GF-D8 (cell line): ENCODE measurements at regions not wholly inside any gene's neighbourhood (a gene's known extent, or its start where the extent isn't known, plus 50 kb on each side); places are given as distances from the start of the nearest gene placed in this dataset.
"Not testable (repeated sequence)": the region's sequence is repeated elsewhere in the genome, so short reads cannot be mapped to it uniquely, and the experiment has no call there.

ENCODE experiments used
- DNase-seq: peaks from one replicate; lab custom pipeline; 2025; lab: John Stamatoyannopoulos, UW

DNA sequence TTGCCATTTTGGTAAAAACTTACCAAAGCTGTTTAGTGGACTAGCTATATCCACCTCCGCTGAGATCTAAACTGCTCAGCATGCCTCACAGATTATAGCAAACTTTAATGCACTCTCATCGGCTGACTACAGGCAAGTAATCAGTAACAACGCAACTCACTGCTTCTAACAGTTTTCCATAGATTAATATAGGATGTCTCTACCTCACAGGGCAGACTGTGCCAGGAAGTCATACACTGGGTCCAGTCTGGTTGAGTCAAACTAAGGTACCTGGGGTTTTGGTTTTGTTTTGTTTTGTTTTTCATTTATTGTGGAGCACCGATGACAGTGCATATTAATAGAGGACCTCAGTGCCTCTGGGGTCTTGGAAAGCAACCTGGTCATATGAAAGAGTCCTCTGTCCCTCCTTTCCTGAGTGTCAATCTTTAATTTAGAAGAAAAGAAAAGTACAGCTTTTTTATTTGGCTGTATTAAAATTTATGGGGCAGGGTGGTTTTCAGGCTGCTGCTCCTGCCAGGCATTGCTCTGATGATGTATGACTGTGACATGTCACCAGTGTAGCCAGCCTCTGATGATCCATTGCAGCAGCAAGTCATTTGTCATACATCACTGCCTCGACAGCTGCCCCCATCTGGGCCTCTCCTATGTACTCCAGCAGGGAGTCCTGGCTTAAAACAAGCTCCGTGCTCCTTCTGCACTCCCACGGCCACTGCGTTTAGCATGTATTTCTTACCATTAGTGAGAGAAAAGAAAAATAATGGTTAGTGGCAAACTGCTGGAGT lies 854.1 kb downstream of the KCNJ2 start:
- no peak for DNase-seq

DNA sequence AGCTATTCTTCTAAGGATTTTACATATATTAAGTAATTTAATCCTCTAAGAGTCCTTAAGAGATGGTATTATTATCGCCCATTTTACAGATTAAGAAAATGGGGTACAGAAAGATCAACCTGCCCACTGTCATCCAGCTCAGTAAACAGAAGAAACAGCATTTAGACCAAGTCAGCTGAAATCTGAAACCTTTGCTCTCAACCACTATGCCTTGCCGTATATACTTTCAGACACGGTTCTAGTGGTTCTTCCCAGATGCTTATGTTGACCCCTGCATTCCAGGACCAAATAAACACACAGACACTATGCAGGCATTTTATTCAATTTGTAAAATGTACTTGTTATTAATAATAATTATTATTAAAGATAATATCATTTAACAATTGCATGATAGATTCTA lies 854.8 kb downstream of the KCNJ2 start:
- DNase-seq, result no peak

DNA sequence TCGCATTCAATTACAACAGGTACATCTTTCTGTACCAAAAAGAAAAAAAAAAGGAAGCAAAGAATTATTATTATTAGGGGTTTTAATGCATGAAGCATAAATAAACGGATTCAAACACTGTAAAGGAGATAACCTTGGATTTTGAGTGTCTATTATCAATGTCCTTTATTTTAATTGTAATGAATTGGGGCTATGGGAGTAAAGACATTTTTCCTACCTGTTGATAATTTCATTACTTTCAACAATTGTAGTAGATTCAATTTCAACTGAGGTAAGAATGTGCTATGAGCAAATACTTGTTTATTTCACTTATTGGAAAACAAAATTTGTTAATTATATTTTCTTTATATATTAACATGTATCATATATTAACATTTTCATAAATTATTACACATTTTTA lies 855.6 kb downstream of the KCNJ2 start:
- no peak for DNase-seq

GRCh38 chr17:71029246-71029645 lies 859.9 kb downstream of the KCNJ2 start:
- no peak for DNase-seq

DNA sequence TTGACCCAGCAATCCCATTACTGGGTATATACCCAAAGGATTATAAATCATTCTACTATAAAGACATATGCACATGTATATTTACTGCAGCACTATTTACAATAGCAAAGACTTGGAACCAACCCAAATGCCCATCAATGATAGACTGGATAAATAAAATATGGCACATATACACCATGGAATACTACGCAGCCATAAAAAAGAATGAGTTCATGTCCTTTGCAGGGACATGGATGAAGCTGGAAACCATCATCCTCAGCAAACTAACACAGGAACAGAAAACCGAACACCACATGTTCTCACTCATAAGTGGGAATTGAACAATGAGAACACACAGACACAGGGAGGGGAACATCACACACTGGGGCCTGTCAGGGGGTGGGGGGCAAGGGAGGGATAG lies 862.0 kb downstream of the KCNJ2 start:
- DNase-seq, result not testable (repeated sequence)

DNA sequence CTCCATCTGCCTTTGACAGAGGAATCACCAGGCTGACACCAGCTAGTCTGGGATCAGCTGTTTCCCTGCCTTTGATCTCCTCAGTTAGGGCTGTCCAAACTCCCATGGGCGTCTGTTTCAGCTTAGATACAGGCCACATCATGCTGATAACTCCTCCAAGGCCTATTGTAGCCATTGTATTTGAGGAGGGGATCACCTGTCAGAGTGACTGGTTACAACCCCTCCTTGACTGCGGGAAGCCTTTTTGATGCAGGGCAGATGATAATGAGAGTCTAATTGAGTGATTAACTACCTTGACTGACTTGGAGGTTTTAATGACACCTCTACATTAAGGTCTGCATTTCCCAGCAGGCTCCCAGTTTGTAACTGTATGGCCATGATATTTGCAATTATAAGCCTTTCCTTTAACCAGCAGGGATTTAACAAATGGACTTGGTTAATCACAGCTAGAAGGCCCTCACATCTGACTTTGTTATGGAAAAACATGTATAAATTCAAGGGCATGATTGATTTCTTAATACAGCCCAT lies 863.5 kb downstream of the KCNJ2 start:
- no peak for DNase-seq

DNA sequence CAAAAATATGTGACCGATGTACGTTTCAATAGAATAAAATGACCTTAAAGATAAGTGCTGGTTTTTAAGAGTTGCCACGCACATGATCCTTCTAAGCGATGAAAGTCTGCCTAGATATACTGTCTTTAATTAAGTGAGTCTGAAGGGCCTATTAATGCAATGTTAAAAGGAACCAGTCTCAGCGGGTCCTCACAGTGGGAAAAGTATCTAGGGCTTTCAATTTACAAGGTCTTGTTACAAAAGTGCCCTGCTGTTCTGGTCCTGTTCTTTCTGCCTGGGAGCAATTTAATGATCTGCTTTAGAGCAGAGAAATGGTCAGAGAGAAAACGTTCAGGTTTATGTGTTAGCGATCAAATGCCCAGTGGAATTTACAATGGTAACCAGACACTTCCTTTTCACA lies 864.0 kb downstream of the KCNJ2 start:
- no peak for DNase-seq

DNA sequence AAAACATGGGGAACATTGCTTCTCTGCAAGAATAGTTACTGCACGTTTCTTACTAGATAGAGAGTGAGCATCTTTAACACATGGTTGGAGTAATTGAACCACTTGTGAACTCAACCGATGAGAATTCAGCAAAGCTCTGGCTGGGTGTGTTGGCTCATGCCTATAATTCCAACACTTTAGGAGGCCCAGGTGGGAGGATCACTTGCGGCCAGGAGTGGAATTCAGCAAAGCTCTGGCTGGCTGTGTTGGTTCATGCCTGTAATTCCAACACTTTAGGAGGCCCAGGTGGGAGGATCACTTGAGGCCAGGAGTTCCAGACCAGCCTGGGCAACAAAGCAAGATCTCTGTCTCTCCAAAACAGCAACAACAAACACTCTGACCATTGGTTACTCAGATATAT lies 865.9 kb downstream of the KCNJ2 start:
- DNase-seq, result no peak

DNA sequence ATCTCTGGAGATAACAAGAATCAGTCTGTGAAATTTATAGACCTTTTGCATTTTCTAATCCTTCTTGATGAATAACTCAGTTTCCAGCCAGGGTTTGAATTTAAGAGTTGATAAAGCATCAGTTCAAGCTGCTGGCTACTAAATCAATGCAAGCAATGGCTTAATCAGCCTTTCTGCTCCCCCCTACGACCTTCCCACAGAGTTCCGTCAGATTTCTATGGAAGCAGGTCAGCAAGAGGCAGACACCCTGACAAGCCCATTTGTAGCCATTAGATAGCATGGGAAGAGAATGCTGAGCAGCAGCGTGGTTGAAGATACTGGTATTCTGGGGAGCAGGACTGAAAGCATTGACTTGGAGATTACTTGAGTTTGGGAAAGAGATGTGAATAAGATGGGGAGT lies 868.1 kb downstream of the KCNJ2 start:
- no peak for DNase-seq

GRCh38 chr17:71039391-71039790 lies 870.1 kb downstream of the KCNJ2 start:
- DNase-seq, result no peak

DNA sequence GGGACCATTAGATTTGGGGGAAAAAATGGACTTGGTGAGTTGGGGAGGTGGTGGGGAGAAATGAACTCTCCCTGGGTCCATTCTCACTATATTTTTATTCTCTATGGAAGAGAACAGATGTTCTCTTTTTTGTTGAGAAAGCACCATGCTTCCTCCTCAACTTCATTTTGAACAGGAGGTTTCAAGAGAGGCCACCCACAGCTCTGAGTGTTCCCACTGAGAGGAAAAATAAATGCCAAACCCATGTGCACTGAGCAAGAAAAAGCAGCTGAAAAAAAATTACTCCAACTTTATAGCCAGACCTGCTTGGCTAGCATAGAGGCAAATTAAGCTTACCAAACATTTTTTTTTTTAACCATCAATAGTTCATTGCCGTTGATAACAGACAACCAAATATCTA lies 883.6 kb downstream of the KCNJ2 start:
- no peak for DNase-seq

DNA sequence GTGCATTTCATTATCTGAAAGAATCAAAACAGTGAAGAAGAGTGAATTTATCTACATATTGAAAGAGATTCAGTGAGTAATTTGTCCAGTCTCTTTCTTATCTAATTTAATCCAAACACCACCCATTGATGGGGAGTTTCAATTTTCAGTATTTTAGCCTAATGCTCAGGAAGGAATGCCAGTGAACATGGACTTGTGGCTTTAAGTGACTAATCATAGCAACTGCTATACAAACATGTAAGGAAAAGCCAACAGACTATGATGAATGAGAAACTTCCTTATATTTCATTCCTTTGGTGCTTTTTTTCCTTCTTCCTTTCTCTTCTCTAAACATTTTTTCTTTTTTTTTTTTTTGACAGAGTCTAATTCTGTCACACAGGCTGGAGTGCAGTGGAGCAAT lies 885.8 kb downstream of the KCNJ2 start:
- no peak for DNase-seq

GRCh38 chr17:71057448-71057847 lies 888.1 kb downstream of the KCNJ2 start:
- no peak for DNase-seq

- DNase-seq, result no peak
Measured at GRCh38 chr17:71057938-71058337, 888.6 kb downstream of the KCNJ2 start.

GRCh38 chr17:71063127-71063526 lies 893.8 kb downstream of the KCNJ2 start:
- DNase-seq, result no peak

DNA sequence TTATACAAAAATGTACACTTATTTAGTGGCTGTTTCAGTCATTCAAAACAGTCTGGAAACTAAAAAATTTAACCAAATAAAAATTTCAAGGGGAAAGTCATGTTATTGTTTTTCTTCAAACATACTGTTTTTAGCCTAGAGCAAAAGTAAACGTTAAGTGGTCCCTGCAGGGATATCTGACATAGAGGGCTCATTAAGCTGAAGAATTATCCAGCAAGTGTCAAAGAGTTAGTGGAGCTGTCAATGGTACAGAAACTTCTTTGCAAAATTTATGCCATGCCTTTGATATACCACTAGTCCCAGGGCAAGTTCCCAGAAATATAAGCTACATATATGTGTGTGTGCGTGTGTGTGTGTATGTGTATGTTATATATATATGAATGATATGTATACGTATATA lies 894.2 kb downstream of the KCNJ2 start:
- DNase-seq, result no peak

- no peak for DNase-seq
Measured at GRCh38 chr17:71067669-71068407, 898.5 kb downstream of the KCNJ2 start.

DNA sequence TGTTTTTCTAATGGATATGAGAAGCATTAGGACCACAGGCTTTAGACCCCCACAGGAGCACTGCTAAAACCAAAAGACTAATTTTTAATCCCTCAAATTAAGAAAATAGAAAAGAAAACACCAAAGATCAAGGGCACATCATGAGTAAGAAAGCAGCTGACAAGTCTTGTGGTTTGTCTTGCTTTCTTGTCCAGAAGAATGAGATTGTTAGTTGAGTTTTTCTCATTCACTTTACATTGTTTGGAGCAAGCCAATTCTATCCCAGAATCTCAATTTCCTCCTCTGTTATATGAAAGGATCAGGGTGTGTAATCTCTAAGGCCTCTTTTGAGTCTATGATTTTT lies 899.0 kb downstream of the KCNJ2 start:
- DNase-seq, result no peak

GRCh38 chr17:71071041-71071440 lies 901.7 kb downstream of the KCNJ2 start:
- no peak for DNase-seq

DNA sequence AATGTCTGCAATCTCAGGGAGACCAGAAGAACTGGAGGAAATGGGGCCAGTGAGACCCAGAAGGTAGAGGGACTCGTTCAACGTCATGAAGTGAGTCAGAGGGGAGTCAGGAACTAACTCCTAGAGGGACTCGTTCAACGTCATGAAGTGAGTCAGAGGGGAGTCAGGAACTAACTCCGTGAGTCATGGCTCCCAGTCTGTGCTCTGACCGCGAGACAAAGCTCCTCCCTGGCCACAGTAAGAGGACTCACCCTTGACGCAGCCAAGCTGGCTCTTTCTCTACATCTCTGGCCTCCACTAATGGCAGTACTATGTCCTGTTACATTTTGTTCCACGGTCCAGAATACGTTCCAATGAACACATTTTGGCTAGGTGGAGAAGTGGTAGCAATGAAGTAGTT lies 902.5 kb downstream of the KCNJ2 start:
- no peak for DNase-seq

- no peak for DNase-seq
Measured at GRCh38 chr17:71080937-71081336, 911.6 kb downstream of the KCNJ2 start.

GRCh38 chr17:71081666-71082065 lies 912.3 kb downstream of the KCNJ2 start:
- no peak for DNase-seq

- no peak for DNase-seq
Measured at GRCh38 chr17:71084219-71084618, 914.9 kb downstream of the KCNJ2 start.

- no peak for DNase-seq
Measured at GRCh38 chr17:71084838-71085237, 915.5 kb downstream of the KCNJ2 start.
